Lung (tissue), 11 donors: ENCODE measurements at regions not wholly inside any gene's neighbourhood (a gene's known extent, or its start where the extent isn't known, plus 50 kb on each side); places are given as distances from the start of the nearest gene placed in this dataset.
A peak's percentile ranks its signal among the peaks of the same experiment; 100 is the strongest.

Experiments
- ATAC-seq: fragments of 200-7000 bp; cut with Tn5 transposase; one replicate; pipeline ENCODE4 v1.9.1; 2020; ENCODE audit warnings: moderate number of reproducible peaks; ENCODE audit not compliant: insufficient read depth, low FRiP score
- DNase-seq, 3 donors: peaks; one replicate each; pipeline ENCODE4 v3.0.0-alpha.2; 2013 to 2017
- H3K27ac ChIP-seq, 2 donors: one replicate each; pipeline ENCODE4 v1.5.1; 2013; ENCODE audit warnings: mild to moderate bottlenecking in 2 of 2, moderate library complexity in 2 of 2, control low read depth in 1 of 2, inconsistent platforms in 1 of 2, low read depth in 1 of 2, low read length in 1 of 2
- H3K27me3 ChIP-seq, 3 donors: one replicate each; pipeline ENCODE4 v1.5.1; 2013; ENCODE audit warnings: low read length in 2 of 3; ENCODE audit not compliant: control insufficient read depth in 3 of 3, insufficient read depth in 3 of 3
- H3K36me3 ChIP-seq, 4 donors: one replicate each; pipeline ENCODE4 v1.5.1; 2013; ENCODE audit warnings: low read length in 4 of 4, mild to moderate bottlenecking in 1 of 4, moderate library complexity in 1 of 4; ENCODE audit not compliant: control insufficient read depth in 4 of 4, insufficient read depth in 4 of 4
- H3K4me1 ChIP-seq, 5 donors: one replicate each; pipeline ENCODE4 v1.5.1; 2013; ENCODE audit warnings: low read length in 5 of 5, mild to moderate bottlenecking in 2 of 5, moderate library complexity in 1 of 5; ENCODE audit not compliant: control insufficient read depth in 5 of 5, insufficient read depth in 5 of 5
- H3K4me3 ChIP-seq: one replicate; pipeline ENCODE4 v1.5.1; 2013; ENCODE audit warnings: mild to moderate bottlenecking, control low read depth, moderate library complexity
- H3K9ac ChIP-seq, 2 donors: one replicate each; pipeline ENCODE4 v1.5.1; 2013; ENCODE audit warnings: low read length in 2 of 2, control low read depth in 1 of 2; ENCODE audit not compliant: insufficient read depth in 1 of 2
- H3K9me3 ChIP-seq, 4 donors: one replicate each; pipeline ENCODE4 v1.5.1; 2013; ENCODE audit warnings: low read length in 3 of 4, mild to moderate bottlenecking in 1 of 4, moderate library complexity in 1 of 4; ENCODE audit not compliant: control insufficient read depth in 4 of 4, insufficient read depth in 3 of 4
- CTCF ChIP-seq: IDR thresholded peaks from 2 replicates; pipeline ENCODE4 v1.5.1; 2012; ENCODE audit warnings: mild to moderate bottlenecking; ENCODE audit errors: control extremely low read depth, extremely low read depth
- WGBS, 2 donors: extraction: QIAGEN DNeasy Blood & Tissue Kit; methylation state at CpG; one replicate each; pipeline ENCODE4 v1.1.7; 2013; 5-methylcytosine and 5-hydroxymethylcytosine counted together
- donor health status: control.
- donor health status: control.
- donor health status: Bipolar disorder and iron deficiency.
- donor health status: healthy.
- donor health status: DM: yes; HTN: yes; CAD: no.

- no peak overlapping the region for H3K9ac ChIP-seq
- DNase-seq (no peak), ATAC-seq (no peak)
- H3K9me3 ChIP-seq, result peaks cover 0 to 3% (median 1%) of the 10 kb centered on the region in 4 donors
- H3K4me1 ChIP-seq, result peaks cover 0 to 19% (median 0%) of the 10 kb centered on the region in 5 donors
- H3K4me3 ChIP-seq, result no peak overlapping the region
- no peaks in the 10 kb centered on the region for H3K27me3 ChIP-seq
- 56 to 79% methylated on average over 15 of the region's 15 CpGs for WGBS, 2 donors
- no peak overlapping the region for H3K27ac ChIP-seq
- H3K36me3 ChIP-seq, result no peaks in the 10 kb centered on the region
- no peak for TF ChIP-seq CTCF
These were observed 81.6 kb upstream of the MC3R start for GRCh38 chr20:56166781-56167465.

- H3K9me3 ChIP-seq, result peaks cover 0 to 3% (median 0%) of the 10 kb centered on the region in 4 donors
- H3K27ac ChIP-seq, result no peak overlapping the region
- no peaks in the 10 kb centered on the region for H3K27me3 ChIP-seq
- 54 to 62% methylated on average over 6 of the region's 6 CpGs for WGBS, 2 donors
- no peak overlapping the region for H3K9ac ChIP-seq
- ATAC-seq, result no peak
- no peak overlapping the region for H3K4me3 ChIP-seq
- peaks cover 0 to 33% (median 0%) of the 10 kb centered on the region in 5 donors for H3K4me1 ChIP-seq
- no peaks in the 10 kb centered on the region for H3K36me3 ChIP-seq
- peak; percentile 35 to 67 (median 59) for DNase-seq
- no peak for TF ChIP-seq CTCF
These were observed 77.2 kb upstream of the MC3R start for GRCh38 chr20:56171087-56172012.

GRCh38 chr20:56173438-56173837 lies 75.1 kb upstream of the MC3R start:
- no peaks in the 10 kb centered on the region for H3K36me3 ChIP-seq
- H3K9me3 ChIP-seq, result peaks cover 0 to 3% (median 0%) of the 10 kb centered on the region in 4 donors
- WGBS, 2 donors, result 76 to 83% methylated on average over 5 of the region's 5 CpGs
- DNase-seq (peak in 2 of 3 donors; percentile 47 to 48), ATAC-seq (no peak)
- TF ChIP-seq CTCF, result no peak
- no peak overlapping the region for H3K9ac ChIP-seq
- H3K27ac ChIP-seq, result no peak overlapping the region
- H3K27me3 ChIP-seq, result no peaks in the 10 kb centered on the region
- peaks cover 0 to 27% (median 0%) of the 10 kb centered on the region in 5 donors for H3K4me1 ChIP-seq
- no peak overlapping the region for H3K4me3 ChIP-seq
